ENCODE measurements at regions not wholly inside any gene's neighbourhood (a gene's known extent, or its start where the extent isn't known, plus 50 kb on each side); places are given as distances from the start of the nearest gene placed in this dataset.
A peak's percentile ranks its signal among the peaks of the same experiment; 100 is the strongest.

DNA sequence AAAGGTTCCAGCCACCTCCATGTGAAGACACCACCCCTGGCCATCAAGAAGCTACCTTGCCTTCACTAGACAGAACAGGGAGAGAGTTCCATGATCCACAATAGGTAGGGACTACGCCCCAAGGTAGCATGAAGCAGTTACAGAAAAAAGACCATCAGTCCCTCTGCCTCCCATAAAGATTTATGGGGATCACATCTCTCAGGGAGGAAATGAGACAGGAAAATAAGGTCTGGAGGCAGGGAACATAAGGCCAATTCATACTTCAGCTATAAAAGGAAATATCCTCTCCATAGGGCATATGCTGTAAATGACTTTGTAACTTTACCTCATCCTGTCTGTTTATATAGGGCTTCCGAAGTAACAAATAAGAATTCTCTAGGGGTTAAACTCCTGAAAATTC, 129.4 kb downstream of the OR2B2 start:
- H3K36me3 ChIP-seq (replicated peaks in 1 of 2; ENCODE audit: control insufficient read depth in 1 of 2, insufficient read depth in 2 of 2, low read length in 2 of 2), result no peaks in the 10 kb centered on the region
- peaks cover 20% of the 10 kb centered on the region for H3K4me1 ChIP-seq (ENCODE audit: insufficient read depth, low read length)
- 49% methylated on average over 2 of the region's 2 CpGs for WGBS (ENCODE audit: low lambda C conversion rate)
- ATAC-seq (no peak), FAIRE-seq (no peak), DNase-seq (ENCODE audit: low spot score) (no peak)
- no peak overlapping the region for H3K4me2 ChIP-seq (ENCODE audit: low read depth, low read length)
- H3K9ac ChIP-seq (ENCODE audit: insufficient read depth, low read depth, low read length), result no peak overlapping the region
- H4K20me1 ChIP-seq (ENCODE audit: insufficient read depth, low read length), result no peaks in the 10 kb centered on the region
- peak overlapping the region; percentile 12 for H2AFZ ChIP-seq (ENCODE audit: low read length)
- TF ChIP-seq YY1 (IDR thresholded peaks at IDR 0.05; ENCODE audit: insufficient read depth, insufficient replicate concordance, low read depth, low read length) (no peak), CBX1 (IDR thresholded peaks at IDR 0.05; ENCODE audit: low read depth) (no peak), KDM3A (CRISPR knock-in tag; IDR thresholded peaks at IDR 0.05; ENCODE audit: low read depth) (no peak), TBL1XR1 (IDR thresholded peaks at IDR 0.05; ENCODE audit: borderline replicate concordance, low read length, partially characterized antibody) (no peak), ZNF879 (CRISPR knock-in tag; IDR thresholded peaks at IDR 0.05) (no peak), SNAPC2 (CRISPR knock-in tag; IDR thresholded peaks at IDR 0.05) (no peak)
- TF ChIP-seq, protein P1, sequence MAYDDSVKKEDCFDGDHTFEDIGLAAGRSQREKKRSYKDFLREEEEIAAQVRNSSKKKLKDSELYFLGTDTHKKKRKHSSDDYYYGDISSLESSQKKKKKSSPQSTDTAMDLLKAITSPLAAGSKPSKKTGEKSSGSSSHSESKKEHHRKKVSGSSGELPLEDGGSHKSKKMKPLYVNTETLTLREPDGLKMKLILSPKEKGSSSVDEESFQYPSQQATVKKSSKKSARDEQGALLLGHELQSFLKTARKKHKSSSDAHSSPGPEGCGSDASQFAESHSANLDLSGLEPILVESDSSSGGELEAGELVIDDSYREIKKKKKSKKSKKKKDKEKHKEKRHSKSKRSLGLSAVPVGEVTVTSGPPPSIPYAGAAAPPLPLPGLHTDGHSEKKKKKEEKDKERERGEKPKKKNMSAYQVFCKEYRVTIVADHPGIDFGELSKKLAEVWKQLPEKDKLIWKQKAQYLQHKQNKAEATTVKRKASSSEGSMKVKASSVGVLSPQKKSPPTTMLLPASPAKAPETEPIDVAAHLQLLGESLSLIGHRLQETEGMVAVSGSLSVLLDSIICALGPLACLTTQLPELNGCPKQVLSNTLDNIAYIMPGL (CRISPR knock-in tag; IDR thresholded peaks at IDR 0.05; ENCODE audit: borderline replicate concordance in 1 of 2, low read depth in 1 of 2), result no peak
- TF ChIP-seq, protein P2, sequence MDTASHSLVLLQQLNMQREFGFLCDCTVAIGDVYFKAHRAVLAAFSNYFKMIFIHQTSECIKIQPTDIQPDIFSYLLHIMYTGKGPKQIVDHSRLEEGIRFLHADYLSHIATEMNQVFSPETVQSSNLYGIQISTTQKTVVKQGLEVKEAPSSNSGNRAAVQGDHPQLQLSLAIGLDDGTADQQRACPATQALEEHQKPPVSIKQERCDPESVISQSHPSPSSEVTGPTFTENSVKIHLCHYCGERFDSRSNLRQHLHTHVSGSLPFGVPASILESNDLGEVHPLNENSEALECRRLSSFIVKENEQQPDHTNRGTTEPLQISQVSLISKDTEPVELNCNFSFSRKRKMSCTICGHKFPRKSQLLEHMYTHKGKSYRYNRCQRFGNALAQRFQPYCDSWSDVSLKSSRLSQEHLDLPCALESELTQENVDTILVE (CRISPR knock-in tag; IDR thresholded peaks at IDR 0.05), result no peak
- TF ChIP-seq, protein P3, sequence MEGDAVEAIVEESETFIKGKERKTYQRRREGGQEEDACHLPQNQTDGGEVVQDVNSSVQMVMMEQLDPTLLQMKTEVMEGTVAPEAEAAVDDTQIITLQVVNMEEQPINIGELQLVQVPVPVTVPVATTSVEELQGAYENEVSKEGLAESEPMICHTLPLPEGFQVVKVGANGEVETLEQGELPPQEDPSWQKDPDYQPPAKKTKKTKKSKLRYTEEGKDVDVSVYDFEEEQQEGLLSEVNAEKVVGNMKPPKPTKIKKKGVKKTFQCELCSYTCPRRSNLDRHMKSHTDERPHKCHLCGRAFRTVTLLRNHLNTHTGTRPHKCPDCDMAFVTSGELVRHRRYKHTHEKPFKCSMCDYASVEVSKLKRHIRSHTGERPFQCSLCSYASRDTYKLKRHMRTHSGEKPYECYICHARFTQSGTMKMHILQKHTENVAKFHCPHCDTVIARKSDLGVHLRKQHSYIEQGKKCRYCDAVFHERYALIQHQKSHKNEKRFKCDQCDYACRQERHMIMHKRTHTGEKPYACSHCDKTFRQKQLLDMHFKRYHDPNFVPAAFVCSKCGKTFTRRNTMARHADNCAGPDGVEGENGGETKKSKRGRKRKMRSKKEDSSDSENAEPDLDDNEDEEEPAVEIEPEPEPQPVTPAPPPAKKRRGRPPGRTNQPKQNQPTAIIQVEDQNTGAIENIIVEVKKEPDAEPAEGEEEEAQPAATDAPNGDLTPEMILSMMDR (CRISPR knock-in tag; IDR thresholded peaks at IDR 0.05), result no peak
- TF ChIP-seq, protein P4, sequence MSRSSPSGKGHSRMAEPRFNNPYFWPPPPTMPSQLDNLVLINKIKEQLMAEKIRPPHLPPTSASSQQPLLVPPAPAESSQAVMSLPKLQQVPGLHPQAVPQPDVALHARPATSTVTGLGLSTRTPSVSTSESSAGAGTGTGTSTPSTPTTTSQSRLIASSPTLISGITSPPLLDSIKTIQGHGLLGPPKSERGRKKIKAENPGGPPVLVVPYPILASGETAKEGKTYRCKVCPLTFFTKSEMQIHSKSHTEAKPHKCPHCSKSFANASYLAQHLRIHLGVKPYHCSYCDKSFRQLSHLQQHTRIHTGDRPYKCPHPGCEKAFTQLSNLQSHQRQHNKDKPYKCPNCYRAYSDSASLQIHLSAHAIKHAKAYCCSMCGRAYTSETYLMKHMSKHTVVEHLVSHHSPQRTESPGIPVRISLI (CRISPR knock-in tag; IDR thresholded peaks at IDR 0.05; ENCODE audit: borderline replicate concordance), result no peak
- TF ChIP-seq, protein P5, sequence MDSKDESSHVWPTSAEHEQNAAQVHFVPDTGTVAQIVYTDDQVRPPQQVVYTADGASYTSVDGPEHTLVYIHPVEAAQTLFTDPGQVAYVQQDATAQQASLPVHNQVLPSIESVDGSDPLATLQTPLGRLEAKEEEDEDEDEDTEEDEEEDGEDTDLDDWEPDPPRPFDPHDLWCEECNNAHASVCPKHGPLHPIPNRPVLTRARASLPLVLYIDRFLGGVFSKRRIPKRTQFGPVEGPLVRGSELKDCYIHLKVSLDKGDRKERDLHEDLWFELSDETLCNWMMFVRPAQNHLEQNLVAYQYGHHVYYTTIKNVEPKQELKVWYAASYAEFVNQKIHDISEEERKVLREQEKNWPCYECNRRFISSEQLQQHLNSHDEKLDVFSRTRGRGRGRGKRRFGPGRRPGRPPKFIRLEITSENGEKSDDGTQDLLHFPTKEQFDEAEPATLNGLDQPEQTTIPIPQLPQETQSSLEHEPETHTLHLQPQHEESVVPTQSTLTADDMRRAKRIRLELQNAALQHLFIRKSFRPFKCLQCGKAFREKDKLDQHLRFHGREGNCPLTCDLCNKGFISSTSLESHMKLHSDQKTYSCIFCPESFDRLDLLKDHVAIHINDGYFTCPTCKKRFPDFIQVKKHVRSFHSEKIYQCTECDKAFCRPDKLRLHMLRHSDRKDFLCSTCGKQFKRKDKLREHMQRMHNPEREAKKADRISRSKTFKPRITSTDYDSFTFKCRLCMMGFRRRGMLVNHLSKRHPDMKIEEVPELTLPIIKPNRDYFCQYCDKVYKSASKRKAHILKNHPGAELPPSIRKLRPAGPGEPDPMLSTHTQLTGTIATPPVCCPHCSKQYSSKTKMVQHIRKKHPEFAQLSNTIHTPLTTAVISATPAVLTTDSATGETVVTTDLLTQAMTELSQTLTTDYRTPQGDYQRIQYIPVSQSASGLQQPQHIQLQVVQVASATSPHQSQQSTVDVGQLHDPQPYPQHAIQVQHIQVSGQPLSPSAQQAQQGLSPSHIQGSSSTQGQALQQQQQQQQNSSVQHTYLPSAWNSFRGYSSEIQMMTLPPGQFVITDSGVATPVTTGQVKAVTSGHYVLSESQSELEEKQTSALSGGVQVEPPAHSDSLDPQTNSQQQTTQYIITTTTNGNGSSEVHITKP (CRISPR knock-in tag; IDR thresholded peaks at IDR 0.05; ENCODE audit: low read depth), result no peak
- POLR2A ChIA-PET, result no interaction called here
- no peaks in the 10 kb centered on the region for H3K79me2 ChIP-seq (ENCODE audit: insufficient read depth, low read length)
- no peaks in the 10 kb centered on the region for H3K9me3 ChIP-seq (ENCODE audit: low read length)
- H3K27me3 ChIP-seq (ENCODE audit: control insufficient read depth in 1 of 2, insufficient read depth in 2 of 2, low read length in 2 of 2), result no peaks in the 10 kb centered on the region
- in situ Hi-C loops (cut with HindIII; ENCODE audit: extremely low pct_ligation_motif_present, low pct_unique_long_range_greater_than_20kb), result no loop called here
- CTCF ChIA-PET (ENCODE audit: low intra/inter-chr PET ratio, low total read pairs), result no interaction called here
- no peak overlapping the region for H3K27ac ChIP-seq (ENCODE audit: extremely low read length, insufficient read depth, low read length)
- intact Hi-C loops (cut with micrococcal nuclease; ENCODE audit: unreplicated experiment), result no loop called here
- H3K4me3 ChIP-seq (replicated peaks in 1 of 3; ENCODE audit: insufficient read depth in 1 of 3, low read depth in 2 of 3, low read length in 3 of 3), result no peak overlapping the region
- BruUV-seq (replicated peaks), result no TSS peak

Data from HepG2 (cell line).